DMS 273 treated with DMSO at 0.1 percent for 48 hours (cell line): ENCODE measurements at regions not wholly inside any gene's neighbourhood (a gene's known extent, or its start where the extent isn't known, plus 50 kb on each side); places are given as distances from the start of the nearest gene placed in this dataset.

Experiments
- DNase-seq: peaks from one replicate; lab custom pipeline; 2025; lab: John Stamatoyannopoulos, UW

GRCh38 chr5:72000707-72001106, 106.6 kb upstream of the MAP1B start:
- no peak for DNase-seq

DNA sequence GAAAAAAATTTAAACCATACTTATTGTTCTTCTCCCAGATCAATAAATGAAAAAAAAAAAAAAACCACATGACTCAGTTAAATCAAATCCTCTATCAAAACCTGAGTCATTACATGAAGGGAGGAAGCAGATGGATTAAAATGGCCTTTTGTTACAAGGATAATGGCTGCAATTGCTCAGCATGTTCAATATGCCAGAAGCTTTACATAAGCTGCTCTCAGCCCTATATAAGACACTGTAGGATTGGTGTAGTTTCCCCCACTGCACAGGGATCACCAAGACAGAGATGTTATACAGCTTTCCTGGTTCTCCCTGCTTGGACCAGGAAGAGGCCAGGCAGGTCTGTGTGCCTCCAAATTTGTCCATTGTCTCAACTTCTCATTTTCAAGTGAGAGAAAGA, 101.6 kb upstream of the MAP1B start:
- DNase-seq, result no peak

GRCh38 chr5:72006361-72006760, 100.9 kb upstream of the MAP1B start:
- DNase-seq, result no peak

DNA sequence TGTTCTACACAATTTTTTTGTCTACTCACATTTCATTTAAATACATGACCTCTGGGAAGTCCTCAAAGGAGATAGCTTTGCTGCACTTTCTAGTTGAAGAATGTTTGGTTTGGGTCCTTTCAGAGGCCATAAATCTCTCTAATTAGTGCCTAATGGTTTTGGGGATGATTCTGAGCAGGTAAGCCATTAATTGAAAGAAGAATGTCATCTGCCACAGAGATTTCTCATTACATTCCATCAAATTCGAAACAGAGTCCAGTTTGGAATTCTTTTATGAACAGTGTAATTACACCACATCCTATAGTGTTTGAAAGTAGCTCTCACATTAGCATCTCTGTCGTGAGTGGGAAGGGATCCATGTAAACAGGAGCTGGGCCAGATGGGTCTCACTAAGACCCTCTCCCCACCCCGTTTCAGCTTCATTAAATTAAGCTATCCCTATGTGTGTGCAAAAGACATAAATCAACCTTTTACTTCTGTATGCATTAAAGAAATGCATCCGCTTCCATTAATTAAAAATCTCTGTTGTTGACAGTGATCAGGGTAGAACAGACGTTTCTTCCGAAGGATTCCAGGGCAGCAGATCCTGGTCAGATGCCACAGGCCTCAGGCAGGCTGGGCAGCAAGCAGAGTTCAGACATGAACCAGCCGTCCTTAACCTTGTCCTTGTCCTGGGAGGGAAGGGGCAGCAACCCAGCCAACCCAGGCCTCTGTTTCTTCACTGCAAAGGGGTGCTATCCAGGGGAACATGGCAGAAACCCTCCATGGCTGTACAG, 99.8 kb upstream of the MAP1B start:
- DNase-seq, result no peak

- DNase-seq, result no peak
These were observed 98.0 kb upstream of the MAP1B start for GRCh38 chr5:72009280-72009679.

DNA sequence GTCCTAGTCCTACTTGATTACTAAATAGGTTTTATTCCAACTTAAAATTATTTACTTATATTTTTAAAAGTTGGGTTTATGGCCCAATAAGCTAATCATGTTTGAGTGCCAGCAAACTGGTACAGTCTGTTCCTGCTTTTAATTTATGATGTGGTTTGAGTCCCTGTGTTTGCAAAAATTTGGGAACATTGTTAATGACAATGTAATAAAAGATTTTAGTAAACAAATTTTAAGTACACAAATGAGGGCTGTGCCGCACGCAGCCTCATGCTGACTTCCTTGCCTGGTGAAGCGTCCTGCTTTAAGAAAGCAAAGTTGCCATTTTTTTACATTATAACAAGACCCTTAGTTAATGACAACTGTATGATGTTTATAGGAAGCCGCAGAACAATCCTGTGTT, 96.8 kb upstream of the MAP1B start:
- no peak for DNase-seq

- DNase-seq, result no peak
These were observed 94.4 kb upstream of the MAP1B start for GRCh38 chr5:72012906-72013305.

- no peak for DNase-seq
These were observed 93.3 kb upstream of the MAP1B start for GRCh38 chr5:72013766-72014624.

GRCh38 chr5:72015103-72015548, 92.1 kb upstream of the MAP1B start:
- peak; percentile 94 for DNase-seq

DNA sequence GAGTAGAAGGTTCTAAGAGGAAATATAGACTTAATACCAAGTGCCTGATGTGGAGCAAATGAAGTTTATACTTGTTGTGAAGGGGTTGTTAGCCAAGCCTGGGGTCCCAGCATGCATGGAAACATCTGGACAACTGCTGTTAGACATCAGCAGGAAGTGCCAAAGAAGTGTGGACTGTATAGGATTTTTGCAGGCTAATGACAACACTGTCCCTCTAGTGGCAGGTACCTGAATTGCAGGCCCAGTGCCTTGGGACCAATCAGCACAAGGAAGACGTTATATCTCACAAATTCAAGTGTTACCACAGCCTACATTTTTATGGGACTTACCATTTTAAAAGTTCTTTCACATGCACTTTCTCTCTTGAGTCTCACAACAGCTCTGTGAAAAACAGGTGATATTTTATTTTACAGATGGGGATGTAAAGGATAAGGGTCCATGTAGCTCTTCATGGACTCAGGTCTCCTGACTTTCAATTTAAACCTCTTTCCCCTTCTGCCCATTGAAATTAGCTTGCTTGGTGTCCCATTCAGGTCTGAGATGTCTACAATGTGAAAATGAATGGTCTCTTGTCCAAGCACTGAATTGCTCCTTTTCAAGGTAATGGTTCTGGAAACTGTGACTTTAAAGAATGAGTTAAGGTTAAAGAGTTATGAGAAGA, 89.0 kb upstream of the MAP1B start:
- DNase-seq, result no peak

DNA sequence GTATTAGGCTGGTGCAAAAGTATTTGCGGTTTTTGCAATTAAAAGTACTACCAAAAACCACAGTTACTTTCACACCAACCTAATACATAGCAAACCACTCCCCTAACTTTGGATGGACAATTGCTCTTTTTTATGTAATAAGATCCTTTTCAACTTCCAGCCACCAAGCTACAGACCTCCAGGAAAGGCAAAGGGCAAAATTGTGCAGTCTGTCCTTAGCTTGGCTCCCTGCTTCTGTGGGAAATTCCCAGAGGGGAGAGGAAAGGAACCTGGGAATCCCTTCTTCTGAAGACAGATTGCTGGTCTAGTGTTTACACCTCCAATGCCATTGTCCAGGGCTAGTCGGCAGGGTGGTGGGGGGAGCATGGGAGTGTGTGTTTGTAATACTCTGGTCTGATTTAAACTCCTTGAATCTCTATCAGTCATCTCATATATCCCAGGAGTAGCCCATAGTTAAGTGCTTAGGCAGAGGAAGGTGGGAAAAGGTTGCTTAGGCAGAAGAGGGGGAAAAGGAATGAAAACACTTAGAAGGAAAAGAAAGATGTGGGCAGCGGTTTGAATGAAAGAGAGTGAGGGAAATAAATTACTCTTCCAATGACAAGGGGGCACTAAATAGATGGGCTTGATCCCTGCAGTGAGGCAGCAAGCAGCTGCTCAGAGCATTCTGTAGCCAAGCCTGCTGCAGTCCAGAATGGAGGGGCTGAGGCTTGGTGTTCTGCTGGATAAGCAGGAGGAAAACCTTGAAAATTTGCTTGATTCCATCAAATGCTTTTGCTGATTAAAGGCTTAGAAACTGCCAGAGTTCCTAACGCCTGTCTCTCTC, 86.9 kb upstream of the MAP1B start:
- no peak for DNase-seq

- no peak for DNase-seq
These were observed 85.5 kb upstream of the MAP1B start for GRCh38 chr5:72021651-72022357.

GRCh38 chr5:72028382-72028781, 78.9 kb upstream of the MAP1B start:
- DNase-seq, result no peak

GRCh38 chr5:72030237-72030636, 77.0 kb upstream of the MAP1B start:
- DNase-seq, result no peak

DNA sequence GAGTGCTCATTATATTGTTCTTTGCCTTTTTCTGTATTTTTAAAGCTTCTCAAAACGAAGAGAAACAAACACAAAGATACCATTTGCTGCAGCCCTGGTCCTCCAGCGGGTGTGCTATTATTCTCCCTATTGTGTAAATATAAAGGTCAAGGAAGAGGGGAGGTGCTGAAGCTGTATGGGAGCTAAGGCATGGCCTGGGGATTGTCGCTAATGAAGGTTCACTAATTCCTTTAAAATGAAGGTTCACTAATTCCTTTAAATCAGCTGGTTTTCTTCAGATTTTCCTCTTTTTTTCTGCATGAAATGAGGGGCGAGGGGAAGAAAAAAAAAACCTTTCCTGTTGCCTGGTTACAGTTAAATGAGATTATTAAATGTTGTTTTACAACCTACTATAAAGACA, 74.5 kb upstream of the MAP1B start:
- DNase-seq, result no peak

- no peak for DNase-seq
These were observed 72.5 kb upstream of the MAP1B start for GRCh38 chr5:72034770-72035169.

DNA sequence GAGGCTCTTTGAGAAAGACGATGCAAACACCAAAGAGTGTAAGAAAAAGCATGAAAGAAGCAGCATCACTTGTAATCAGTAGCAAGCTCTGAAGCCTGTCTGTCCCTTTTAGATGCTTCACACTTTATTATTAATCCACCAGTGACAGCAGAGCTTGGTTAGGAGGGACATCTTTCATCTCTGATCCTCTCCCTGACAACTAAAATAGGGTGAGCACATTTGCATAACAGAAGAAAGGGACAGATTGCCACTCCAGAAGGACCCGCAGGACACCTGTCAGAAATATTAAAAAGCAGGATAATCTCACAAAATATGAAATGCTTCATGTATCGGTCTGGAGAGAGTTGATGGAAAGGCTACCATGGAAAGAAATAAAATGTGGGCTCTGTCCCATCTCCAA, 71.4 kb upstream of the MAP1B start:
- DNase-seq, result no peak

GRCh38 chr5:72036951-72037350, 70.3 kb upstream of the MAP1B start:
- no peak for DNase-seq

- no peak for DNase-seq
These were observed 66.8 kb upstream of the MAP1B start for GRCh38 chr5:72040513-72040912.

DNA sequence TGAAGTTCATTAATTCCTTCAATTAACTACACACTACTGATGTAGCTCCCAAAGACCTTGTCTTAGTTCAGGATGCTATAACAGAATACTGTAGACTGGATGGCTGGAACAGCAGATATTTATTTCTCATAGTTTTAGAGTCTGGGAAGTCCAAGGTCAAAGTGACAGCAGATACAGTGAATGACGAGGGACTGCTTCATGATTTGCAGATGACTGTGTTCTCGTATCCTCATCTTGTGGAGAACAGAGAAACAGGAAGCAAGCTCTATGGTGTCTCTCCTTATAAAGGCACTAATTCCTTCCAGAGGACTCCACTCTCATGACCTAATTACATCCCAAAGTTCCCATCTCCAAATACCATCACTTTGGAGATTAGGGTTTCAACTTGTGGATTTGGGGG, 65.6 kb upstream of the MAP1B start:
- DNase-seq, result no peak

GRCh38 chr5:72042097-72042496, 65.2 kb upstream of the MAP1B start:
- no peak for DNase-seq
